H1 (cell line): ENCODE measurements at regions not wholly inside any gene's neighbourhood (a gene's known extent, or its start where the extent isn't known, plus 50 kb on each side); places are given as distances from the start of the nearest gene placed in this dataset.

Experiments used
- CTCF ChIA-PET: fragments of 300-600 bp; sonication (Branson Sonifier 250); formaldehyde crosslinking; loops from one replicate; lab custom pipeline; 2021; ENCODE audit not compliant: partially characterized antibody; lab: Charles Lee
- POLR2A ChIA-PET: fragments of 300-600 bp; sonication (Branson Sonifier 250); formaldehyde crosslinking; loops from one replicate; lab custom pipeline; 2021; ENCODE audit warnings: inconsistent platforms; ENCODE audit not compliant: partially characterized antibody; lab: Charles Lee
- DNase-seq, 2 experiments: peaks; one replicate each; pipeline versions ENCODE4 v3.0.0 to v3.0.0-alpha.2; 2010 to 2022; ENCODE audit warnings: low spot score in 2 of 2, low read depth in 1 of 2, mixed read lengths in 1 of 2
- FAIRE-seq: peaks from 2 replicates; lab custom pipeline; 2011; peaks lifted over from hg19 to GRCh38; lab: Jason Lieb, UNC
- H2AFZ ChIP-seq: 2 replicates; pipeline ENCODE4 v1.8.1; 2012; ENCODE audit warnings: low read length, inconsistent platforms
- H2AK5ac ChIP-seq: 2 replicates; pipeline ENCODE4 v1.6.1; 2013; ENCODE audit warnings: low read depth, low read length
- H2BK120ac ChIP-seq: replicated peaks from 2 replicates; pipeline ENCODE3; 2013; ENCODE audit warnings: low read depth, low read length, inconsistent platforms
- H2BK12ac ChIP-seq: 2 replicates; pipeline ENCODE4 v1.6.1; 2013; ENCODE audit warnings: low read depth, low read length
- H2BK15ac ChIP-seq: 2 replicates; pipeline ENCODE4 v1.6.1; 2013; ENCODE audit warnings: low read length
- H2BK20ac ChIP-seq: 2 replicates; pipeline ENCODE4 v1.6.1; 2013; ENCODE audit warnings: low read length
- H2BK5ac ChIP-seq: 2 replicates; pipeline ENCODE4 v1.6.1; 2013; ENCODE audit warnings: low read depth, low read length
- H3K14ac ChIP-seq: 2 replicates; pipeline ENCODE4 v1.6.1; 2013; ENCODE audit warnings: inconsistent platforms; ENCODE audit not compliant: insufficient read length
- H3K18ac ChIP-seq: 2 replicates; pipeline ENCODE4 v1.6.1; 2013; ENCODE audit warnings: low read length; ENCODE audit errors: extremely low read depth
- H3K23ac ChIP-seq: 2 replicates; pipeline ENCODE4 v1.6.1; 2013; ENCODE audit warnings: inconsistent platforms; ENCODE audit not compliant: insufficient read length
- H3K23me2 ChIP-seq: 2 replicates; pipeline ENCODE4 v1.6.1; 2013; ENCODE audit warnings: low read depth, low read length
- H3K27ac ChIP-seq: 2 replicates; pipeline ENCODE4 v1.6.1; 2011; ENCODE audit warnings: low read depth, low read length, inconsistent platforms
- H3K27me3 ChIP-seq, 4 experiments: replicated peaks in 1 of 4; 1 replicate in 1 of 4; 2 replicates in 3 of 4; pipeline versions ENCODE4 v1.6.1 to v1.8.1; 2011 to 2013; ENCODE audit warnings: low read length in 3 of 4, mild to moderate bottlenecking in 3 of 4, inconsistent platforms in 2 of 4, mixed read lengths in 2 of 4, moderate library complexity in 1 of 4; ENCODE audit not compliant: control insufficient read depth in 3 of 4, insufficient read depth in 3 of 4; ENCODE audit errors: extremely low read depth in 1 of 4
- H3K36me3 ChIP-seq, 4 experiments: 2 replicates each; pipeline versions ENCODE4 v1.6.1 to v1.8.1; 2011 to 2013; ENCODE audit warnings: mild to moderate bottlenecking in 4 of 4, low read length in 3 of 4, moderate library complexity in 2 of 4, control low read depth in 1 of 4, inconsistent platforms in 1 of 4; ENCODE audit not compliant: insufficient read depth in 4 of 4, control insufficient read depth in 2 of 4
- H3K4ac ChIP-seq: replicated peaks from 2 replicates; pipeline ENCODE3; 2013; ENCODE audit warnings: low read length, low read depth, mixed read lengths, inconsistent platforms; ENCODE audit not compliant: insufficient read length
- H3K4me1 ChIP-seq, 4 experiments: replicated peaks in 1 of 4; 1 replicate in 1 of 4; 2 replicates in 3 of 4; pipeline versions ENCODE4 v1.6.1 to v1.8.1; 2011 to 2013; ENCODE audit warnings: low read length in 3 of 4, inconsistent platforms in 2 of 4, mixed read lengths in 1 of 4; ENCODE audit not compliant: insufficient read depth in 4 of 4, control insufficient read depth in 3 of 4
- H3K4me2 ChIP-seq, 2 experiments: 2 replicates each; pipeline versions ENCODE4 v1.6.1 to v1.8.1; 2011 to 2013; ENCODE audit warnings: low read depth in 2 of 2, low read length in 2 of 2, control low read depth in 1 of 2, inconsistent platforms in 1 of 2, mild to moderate bottlenecking in 1 of 2; ENCODE audit not compliant: insufficient read depth in 1 of 2
- H3K4me3 ChIP-seq, 4 experiments: fragments of 200-600, 300-600 bp in 1 of 4; sonication (generic), shearing (Covaris generic), sonication (Bioruptor Twin) in 1 of 4; 2 replicates each; pipeline versions ENCODE4 v1.5.1 to v1.8.1; 2011 to 2016; ENCODE audit warnings: low read length in 4 of 4, low read depth in 3 of 4, control low read depth in 2 of 4, inconsistent platforms in 2 of 4, mild to moderate bottlenecking in 2 of 4, mixed read lengths in 1 of 4, moderate library complexity in 1 of 4; ENCODE audit not compliant: insufficient read depth in 2 of 4; ENCODE audit errors: extremely low read depth in 1 of 4
- H3K56ac ChIP-seq: replicated peaks from 2 replicates; pipeline ENCODE3; 2013; ENCODE audit warnings: low read depth, mild to moderate bottlenecking, mixed read lengths, low read length, inconsistent platforms; ENCODE audit not compliant: insufficient read length
- H3K79me1 ChIP-seq: 2 replicates; pipeline ENCODE4 v1.6.1; 2013; ENCODE audit warnings: low read depth, low read length, control low read depth
- H3K79me2 ChIP-seq, 2 experiments: 2 replicates each; pipeline versions ENCODE4 v1.6.1 to v1.8.1; 2012 to 2013; ENCODE audit warnings: low read length in 2 of 2, mild to moderate bottlenecking in 2 of 2, inconsistent platforms in 1 of 2; ENCODE audit not compliant: insufficient read depth in 2 of 2, control insufficient read depth in 1 of 2
- H3K9ac ChIP-seq, 4 experiments: replicated peaks in 1 of 4; 1 replicate in 1 of 4; 2 replicates in 3 of 4; pipeline versions ENCODE4 v1.6.1 to v1.8.1; 2011 to 2013; ENCODE audit warnings: low read depth in 3 of 4, low read length in 3 of 4, control low read depth in 2 of 4, mild to moderate bottlenecking in 2 of 4, moderate library complexity in 2 of 4, inconsistent platforms in 1 of 4; ENCODE audit errors: extremely low read depth in 1 of 4
- H3K9me3 ChIP-seq, 2 experiments: 2 replicates each; pipeline versions ENCODE4 v1.6.1 to v1.8.1; 2012 to 2013; ENCODE audit warnings: mild to moderate bottlenecking in 2 of 2, moderate library complexity in 2 of 2, control low read depth in 1 of 2, inconsistent platforms in 1 of 2, low read depth in 1 of 2, low read length in 1 of 2, mixed read lengths in 1 of 2; ENCODE audit not compliant: insufficient read depth in 2 of 2
- H4K20me1 ChIP-seq, 2 experiments: replicated peaks in 1 of 2; 2 replicates each; pipeline versions ENCODE3 to v1.8.1; 2011 to 2013; ENCODE audit warnings: inconsistent platforms in 2 of 2, low read length in 2 of 2, mild to moderate bottlenecking in 1 of 2; ENCODE audit not compliant: insufficient read depth in 2 of 2, control insufficient read depth in 1 of 2
- H4K5ac ChIP-seq: 2 replicates; pipeline ENCODE4 v1.6.1; 2013; ENCODE audit warnings: low read length, low read depth, mixed read lengths, inconsistent platforms; ENCODE audit not compliant: insufficient read length
- H4K8ac ChIP-seq: 2 replicates; pipeline ENCODE4 v1.8.0; 2013; ENCODE audit warnings: mild to moderate bottlenecking, moderate library complexity, low read length, inconsistent platforms; ENCODE audit not compliant: insufficient read depth; ENCODE audit errors: extremely low read depth
- H4K91ac ChIP-seq: replicated peaks from 2 replicates; pipeline ENCODE3; 2013; ENCODE audit warnings: low read length, mixed read lengths, inconsistent platforms; ENCODE audit not compliant: insufficient read length
- ATF2 ChIP-seq: IDR thresholded peaks from 2 replicates; pipeline ENCODE4 v1.6.1; 2012; ENCODE audit warnings: low read length, inconsistent platforms
- CHD2 ChIP-seq: IDR thresholded peaks from 2 replicates; pipeline ENCODE4 v1.6.1; 2012; ENCODE audit warnings: low read length, improper control_type of control experiment
- CTBP2 ChIP-seq: IDR thresholded peaks from 2 replicates; pipeline ENCODE4 v1.7.0; 2011; ENCODE audit warnings: borderline replicate concordance, mild to moderate bottlenecking, moderate library complexity, mixed read lengths, low read length; ENCODE audit not compliant: insufficient read depth, insufficient read length
- EZH2 ChIP-seq: fragments of 200-600 bp; sonication (generic); IDR thresholded peaks from 2 replicates; pipeline ENCODE4 v1.7.1; 2012; ENCODE audit warnings: low read depth, mild to moderate bottlenecking, moderate library complexity, low read length, inconsistent platforms; ENCODE audit not compliant: severe bottlenecking
- JUN ChIP-seq: IDR thresholded peaks from 2 replicates; pipeline ENCODE4 v1.6.1; 2011; ENCODE audit warnings: low read depth, mild to moderate bottlenecking, improper control_type of control experiment, low read length
- KDM1A ChIP-seq: fragments of 200-600, 300-600 bp; sonication (generic); IDR thresholded peaks from 2 replicates; pipeline ENCODE4 v1.7.1; 2016; ENCODE audit warnings: mild to moderate bottlenecking, low read length, borderline replicate concordance
- PHF8 ChIP-seq: fragments of 200-600 bp; sonication (generic); conservative IDR thresholded peaks from 2 replicates; pipeline ENCODE4 v1.7.1; 2012; ENCODE audit warnings: low read depth, mild to moderate bottlenecking, inconsistent platforms, low read length, moderate library complexity
- POLR2A ChIP-seq, 2 experiments: IDR thresholded peaks; 1 replicate in 1 of 2; 2 replicates in 1 of 2; pipeline ENCODE4 v1.6.1; 2011; ENCODE audit warnings: low read depth in 2 of 2, low read length in 2 of 2, mild to moderate bottlenecking in 2 of 2; ENCODE audit errors: control extremely low read depth in 1 of 2
- POLR2AphosphoS5 ChIP-seq: IDR thresholded peaks from 2 replicates; pipeline ENCODE4 v1.6.1; 2011; ENCODE audit warnings: low read depth, low read length
- RBBP5 ChIP-seq: IDR thresholded peaks from 2 replicates; pipeline ENCODE4 v1.7.1; 2012; ENCODE audit warnings: low read depth, mild to moderate bottlenecking, inconsistent platforms, low read length, moderate library complexity, borderline replicate concordance
- RFX5 ChIP-seq: IDR thresholded peaks from 2 replicates; pipeline ENCODE4 v1.6.1; 2011; ENCODE audit warnings: low read depth, low read length, improper control_type of control experiment, borderline replicate concordance
- TAF7 ChIP-seq: optimal IDR thresholded peaks from 2 replicates; pipeline ENCODE3; 2011; ENCODE audit warnings: low read depth, mild to moderate bottlenecking, inconsistent platforms, low read length, moderate library complexity, borderline replicate concordance
- TEAD4 ChIP-seq: IDR thresholded peaks from 2 replicates; pipeline ENCODE4 v1.6.1; 2012; ENCODE audit warnings: low read depth, low read length, inconsistent platforms, mixed read lengths
- WGBS, 2 experiments: shearing (Covaris generic) in 1 of 2; methylation state at CpG; one replicate each; pipeline versions ENCODE4 v1.1.6 to v1.1.7; 2013 to 2015; ENCODE audit warnings: low lambda C conversion rate in 2 of 2, mixed read lengths in 2 of 2, inconsistent platforms in 1 of 2, low coverage in 1 of 2, missing lambda C conversion rate in 1 of 2; ENCODE audit not compliant: insufficient replicate concordance in 2 of 2, insufficient coverage in 1 of 2, insufficient read length in 1 of 2; ENCODE audit errors: extremely low coverage in 1 of 2, missing lambda C conversion rate in 1 of 2; 5-methylcytosine and 5-hydroxymethylcytosine counted together

- Histone ChIP-seq H4K91ac (no peak overlapping the region), H3K27ac (no peak overlapping the region), H3K4me3 (no peak overlapping the region), H3K23me2 (no peaks in the 10 kb centered on the region), H2BK12ac (no peak overlapping the region), H4K8ac (no peak overlapping the region), H3K18ac (no peak overlapping the region), H2AFZ (no peak overlapping the region), H3K9ac (no peak overlapping the region), H3K4ac (no peak overlapping the region), H3K79me2 (no peaks in the 10 kb centered on the region), H4K20me1 (no peaks in the 10 kb centered on the region), H3K56ac (no peak overlapping the region), H4K5ac (no peak overlapping the region), H3K27me3 (no peaks in the 10 kb centered on the region), H3K4me2 (no peak overlapping the region), H3K4me1 (no peaks in the 10 kb centered on the region), H3K9me3 (peaks cover 0 to 5% of the 10 kb centered on the region in 2 experiments; a peak in 1 of 4 replicates), H2AK5ac (no peak overlapping the region), H3K36me3 (no peaks in the 10 kb centered on the region), H2BK5ac (no peak overlapping the region), H2BK15ac (no peak overlapping the region), H3K79me1 (no peaks in the 10 kb centered on the region), H3K23ac (no peak overlapping the region), H3K14ac (no peak overlapping the region), H2BK20ac (no peak overlapping the region), H2BK120ac (no peak overlapping the region)
- FAIRE-seq (no peak), DNase-seq (no peak)
- WGBS, 2 experiments: 93% methylated on average over 3 of the region's 3 CpGs; no CpG with 5 or more reads in 1 of the 2 experiments
- TF ChIP-seq PHF8 (no peak), ATF2 (no peak), RFX5 (no peak), CHD2 (no peak), JUN (no peak), POLR2AphosphoS5 (no peak), KDM1A (no peak), TAF7 (no peak), POLR2A (IDR thresholded peaks at IDR 0.05; ENCODE audit: control extremely low read depth in 1 of 2, low read depth in 2 of 2, low read length in 2 of 2) (no peak), RBBP5 (no peak), TEAD4 (no peak), CTBP2 (no peak), EZH2 (no peak)
- ChIA-PET CTCF (interaction anchor here (0.8 kb wide), 1 partner anchor 16 kb away, joined by 3 read pairs; no protein-coding TSS in a partner anchor), POLR2A (no interaction called here)
These were observed 336.3 kb upstream of the SMIM30 start for GRCh38 chr7:113454597-113455169.
